A549 (cell line): ENCODE measurements at regions not wholly inside any gene's neighbourhood (a gene's known extent, or its start where the extent isn't known, plus 50 kb on each side); places are given as distances from the start of the nearest gene placed in this dataset.

Source experiments
- ATAC-seq, 2 experiments: fragments of 200-7000 bp in 1 of 2; fragments of >200 bp in 1 of 2; cut with Nextera tagmentation in 1 of 2; cut with Tn5 transposase in 1 of 2; 3 replicates each; pipeline versions ENCODE4 v1.8.0 to v1.9.1; 2018 to 2020; ENCODE audit warnings: mild to moderate bottlenecking in 1 of 2, moderate library complexity in 1 of 2
- CTCF ChIA-PET: fragments of 300-600 bp; sonication (Branson Sonifier 250); formaldehyde crosslinking; extraction: SDS; loops from one replicate; lab custom pipeline; 2021; ENCODE audit warnings: antibody characterized with exemption, inconsistent platforms; lab: Yijun Ruan, JAX
- POLR2A ChIA-PET: fragments of 350-600 bp; formaldehyde crosslinking; extraction: SDS; loops from one replicate; lab custom pipeline; 2021; ENCODE audit warnings: antibody characterized with exemption, inconsistent platforms; lab: Yijun Ruan, JAX
- DNase-seq, 2 experiments: peaks; one replicate each; pipeline versions ENCODE4 v3.0.0 to v3.0.0-alpha.2; 2011 to 2016; ENCODE audit warnings: low read depth in 1 of 2, low spot score in 1 of 2
- FAIRE-seq: peaks from 2 replicates; lab custom pipeline; 2011; peaks lifted over from hg19 to GRCh38; lab: Jason Lieb, UNC
- H3K27ac ChIP-seq, 2 experiments: fragments of >200 bp; sonication (Bioruptor Twin); formaldehyde crosslinking; 3 replicates each; pipeline ENCODE4 v1.5.1; 2016 to 2017
- H3K4me1 ChIP-seq: fragments of >200 bp; sonication (Bioruptor Twin); formaldehyde crosslinking; 3 replicates; pipeline ENCODE4 v1.6.1; 2016
- H3K4me2 ChIP-seq: fragments of >200 bp; sonication (Bioruptor Twin); formaldehyde crosslinking; 3 replicates; pipeline ENCODE4 v1.6.1; 2016
- H3K4me3 ChIP-seq: fragments of >200 bp; sonication (Bioruptor Twin); formaldehyde crosslinking; 3 replicates; pipeline ENCODE4 v1.5.1; 2016
- H3K9me3 ChIP-seq: fragments of >200 bp; sonication (Bioruptor Twin); formaldehyde crosslinking; 3 replicates; pipeline ENCODE4 v1.6.1; 2016
- ATOH8 ChIP-seq: fragments of 250-450 bp; sonication (Bioruptor Pico); IDR thresholded peaks from 2 replicates; pipeline ENCODE4 v1.5.0; 2020; ENCODE audit warnings: low read depth, mild to moderate bottlenecking, moderate library complexity
- CBX2 ChIP-seq: fragments of 200-600 bp; sonication (generic); IDR thresholded peaks from 2 replicates; pipeline ENCODE4 v1.6.1; 2016; ENCODE audit warnings: low read depth, mild to moderate bottlenecking, borderline replicate concordance
- CBX8 ChIP-seq: fragments of 200-600 bp; sonication (generic); IDR thresholded peaks from 2 replicates; pipeline ENCODE4 v1.6.1; 2016
- CEBPB ChIP-seq, 2 experiments: fragments of >200 bp in 1 of 2; sonication (Bioruptor Twin) in 1 of 2; formaldehyde crosslinking in 1 of 2; IDR thresholded peaks; 2 replicates each; pipeline ENCODE4 v1.6.1; 2012 to 2016
- CHD2 ChIP-seq: fragments of 150-350 bp; IDR thresholded peaks from 2 replicates; pipeline ENCODE4 v1.6.1; 2014; ENCODE audit warnings: low read length; ENCODE audit not compliant: partially characterized antibody
- EHF ChIP-seq: fragments of 250-450 bp; sonication (Bioruptor Pico); IDR thresholded peaks from 2 replicates; pipeline ENCODE4 v1.5.0; 2020; ENCODE audit warnings: mild to moderate bottlenecking
- ELK1 ChIP-seq: fragments of 150-350 bp; IDR thresholded peaks from 2 replicates; pipeline ENCODE4 v1.6.1; 2014; ENCODE audit warnings: low read depth, mild to moderate bottlenecking, low read length
- FOSB ChIP-seq: fragments of 250-450 bp; sonication (Bioruptor Pico); IDR thresholded peaks from 2 replicates; pipeline ENCODE4 v1.5.0; 2020; ENCODE audit warnings: mild to moderate bottlenecking, moderate library complexity
- FOSL2 ChIP-seq, 2 experiments: fragments of 450-650 bp in 1 of 2; fragments of >200 bp in 1 of 2; sonication (Bioruptor Twin) in 1 of 2; formaldehyde crosslinking; IDR thresholded peaks; 2 replicates each; pipeline versions ENCODE4 v1.5.0 to v1.6.1; 2016 to 2020; ENCODE audit warnings: mild to moderate bottlenecking in 1 of 2, moderate library complexity in 1 of 2
- FOXS1 ChIP-seq: fragments of 250-450 bp; sonication (Bioruptor Pico); IDR thresholded peaks from 2 replicates; pipeline ENCODE4 v1.5.0; 2020; ENCODE audit warnings: mild to moderate bottlenecking, moderate library complexity
- HOXA7 ChIP-seq: fragments of 250-450 bp; sonication (Bioruptor Pico); IDR thresholded peaks from 2 replicates; pipeline ENCODE4 v1.5.0; 2020; ENCODE audit warnings: mild to moderate bottlenecking, moderate library complexity
- JUN ChIP-seq, 2 experiments: fragments of >200 bp; sonication (Bioruptor Twin); formaldehyde crosslinking; IDR thresholded peaks; 2 replicates in 1 of 2; 3 replicates in 1 of 2; pipeline ENCODE4 v1.6.1; 2016 to 2017
- JUNB ChIP-seq: fragments of >200 bp; sonication (Bioruptor Twin); formaldehyde crosslinking; IDR thresholded peaks from 2 replicates; pipeline ENCODE4 v1.6.1; 2016
- KDM1A ChIP-seq: fragments of 200-600 bp; sonication (generic); IDR thresholded peaks from 2 replicates; pipeline ENCODE4 v1.6.1; 2016; ENCODE audit warnings: low read depth, mild to moderate bottlenecking
- MAZ ChIP-seq: fragments of 150-350 bp; IDR thresholded peaks from 2 replicates; pipeline ENCODE4 v1.6.1; 2014; ENCODE audit warnings: antibody characterized with exemption, low read depth, low read length, borderline replicate concordance
- PHF8 ChIP-seq: fragments of 200-600 bp; sonication (generic); IDR thresholded peaks from 2 replicates; pipeline ENCODE4 v1.6.1; 2016; ENCODE audit warnings: low read depth, mild to moderate bottlenecking, antibody characterized with exemption, moderate library complexity, borderline replicate concordance
- POLR2A ChIP-seq: IDR thresholded peaks from 2 replicates; pipeline ENCODE4 v1.6.1; 2012; ENCODE audit warnings: mild to moderate bottlenecking, low read length
- POLR2AphosphoS2 ChIP-seq: conservative IDR thresholded peaks from 2 replicates; pipeline ENCODE4 v1.6.1; 2012; ENCODE audit warnings: low read length, improper control_type of control experiment, inconsistent platforms
- RARB ChIP-seq: fragments of 250-450 bp; sonication (Bioruptor Pico); IDR thresholded peaks from 2 replicates; pipeline ENCODE4 v1.8.0; 2021; ENCODE audit warnings: mild to moderate bottlenecking, moderate library complexity
- SMC3 ChIP-seq: fragments of >200 bp; sonication (Bioruptor Twin); formaldehyde crosslinking; IDR thresholded peaks from 3 replicates; pipeline ENCODE4 v1.6.1; 2018; ENCODE audit warnings: inconsistent platforms
- SREBF2 ChIP-seq: fragments of 450-650 bp; IDR thresholded peaks from 2 replicates; pipeline ENCODE4 v1.6.1; 2014; ENCODE audit warnings: mild to moderate bottlenecking, moderate library complexity
- TFCP2L1 ChIP-seq: fragments of 250-450 bp; sonication (Bioruptor Pico); IDR thresholded peaks from 2 replicates; pipeline ENCODE4 v1.5.0; 2021; ENCODE audit warnings: mild to moderate bottlenecking
- WGBS: methylation state at CpG from one replicate; pipeline ENCODE4 v1.1.6; 2017; ENCODE audit errors: missing lambda C conversion rate; 5-methylcytosine and 5-hydroxymethylcytosine counted together
- TF ChIP-seq, protein P1 (sequence below): fragments of 450-650 bp; IDR thresholded peaks from 2 replicates; pipeline ENCODE4 v1.6.1; 2014; ENCODE audit warnings: antibody characterized with exemption
- TF ChIP-seq, protein P2 (sequence below): fragments of >200 bp; sonication (Bioruptor Twin); formaldehyde crosslinking; IDR thresholded peaks from 2 replicates; pipeline ENCODE4 v1.6.1; 2016

DNA sequence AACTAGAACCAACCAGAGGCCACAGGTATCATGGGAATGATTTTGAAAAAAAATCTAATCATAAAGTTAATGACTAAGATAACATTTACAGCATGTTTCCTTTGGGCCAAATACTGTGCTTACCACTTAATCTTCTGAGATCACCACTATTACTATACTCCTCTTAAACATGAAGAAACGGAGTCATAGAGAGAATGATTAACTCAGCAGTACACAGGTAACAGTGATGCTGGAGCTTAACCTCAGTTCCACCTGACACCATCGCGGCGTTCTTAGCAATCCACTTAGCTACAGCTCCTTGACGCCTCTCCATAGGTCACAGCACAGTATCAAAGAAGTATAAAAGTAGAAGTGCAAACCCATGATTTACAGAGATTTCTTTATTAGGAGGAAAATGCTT is 592.6 kb upstream of the SLIT2 start:
- FAIRE-seq (no peak), DNase-seq (no peak)
- Histone ChIP-seq H3K4me1 (no peaks in the 10 kb centered on the region), H3K4me2 (no peak overlapping the region), H3K4me3 (no peak overlapping the region), H3K27ac (no peak overlapping the region)
- POLR2A ChIA-PET = no interaction called here
- CTCF ChIA-PET = no interaction called here
- 17% methylated on average over 5 of the region's 5 CpGs for WGBS
- TF ChIP-seq, protein P1, sequence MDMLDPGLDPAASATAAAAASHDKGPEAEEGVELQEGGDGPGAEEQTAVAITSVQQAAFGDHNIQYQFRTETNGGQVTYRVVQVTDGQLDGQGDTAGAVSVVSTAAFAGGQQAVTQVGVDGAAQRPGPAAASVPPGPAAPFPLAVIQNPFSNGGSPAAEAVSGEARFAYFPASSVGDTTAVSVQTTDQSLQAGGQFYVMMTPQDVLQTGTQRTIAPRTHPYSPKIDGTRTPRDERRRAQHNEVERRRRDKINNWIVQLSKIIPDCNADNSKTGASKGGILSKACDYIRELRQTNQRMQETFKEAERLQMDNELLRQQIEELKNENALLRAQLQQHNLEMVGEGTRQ = no peak
- no peak for TF ChIP-seq FOXS1
- no peak for TF ChIP-seq FOSL2 (IDR thresholded peaks at IDR 0.05)
- TF ChIP-seq FOSL2 (CRISPR knock-in tag; IDR thresholded peaks at IDR 0.05) = no peak
- no peak for TF ChIP-seq ATOH8 (CRISPR knock-in tag)
- TF ChIP-seq, protein P2, sequence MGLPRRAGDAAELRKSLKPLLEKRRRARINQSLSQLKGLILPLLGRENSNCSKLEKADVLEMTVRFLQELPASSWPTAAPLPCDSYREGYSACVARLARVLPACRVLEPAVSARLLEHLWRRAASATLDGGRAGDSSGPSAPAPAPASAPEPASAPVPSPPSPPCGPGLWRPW = no peak
- TF ChIP-seq CEBPB (IDR thresholded peaks at IDR 0.05) = no peak
- TF ChIP-seq TFCP2L1 (CRISPR knock-in tag) = no peak
- TF ChIP-seq HOXA7 (CRISPR knock-in tag) = no peak
- no peak for TF ChIP-seq POLR2AphosphoS2
- no peak for TF ChIP-seq EHF (CRISPR knock-in tag)
- TF ChIP-seq POLR2A = no peak
- TF ChIP-seq ELK1 = no peak
- TF ChIP-seq CBX8 = no peak
- TF ChIP-seq PHF8 = no peak
- TF ChIP-seq KDM1A = no peak
- no peak for TF ChIP-seq FOSB (CRISPR knock-in tag)
- TF ChIP-seq, all 56 proteins: peak for 0
- no peak for ATAC-seq
- H3K9me3 ChIP-seq = no peaks in the 10 kb centered on the region

GRCh38 chr4:19657856-19658255 is 593.8 kb upstream of the SLIT2 start:
- no peak overlapping the region for H3K27ac ChIP-seq
- ChIA-PET CTCF (no interaction called here), POLR2A (no interaction called here)
- no peak overlapping the region for H3K4me2 ChIP-seq
- no peak for FAIRE-seq
- H3K9me3 ChIP-seq = no peaks in the 10 kb centered on the region
- WGBS = 4% methylated on average over 3 of the region's 3 CpGs
- H3K4me1 ChIP-seq = no peaks in the 10 kb centered on the region
- DNase-seq = no peak
- no peak for TF ChIP-seq PHF8
- no peak for TF ChIP-seq SMC3
- no peak for TF ChIP-seq EHF (CRISPR knock-in tag)
- TF ChIP-seq MAZ = no peak
- TF ChIP-seq CHD2 = no peak
- TF ChIP-seq CBX2 = no peak
- no peak for TF ChIP-seq RARB
- no peak for TF ChIP-seq ELK1
- no peak for TF ChIP-seq SREBF2
- TF ChIP-seq ATOH8 (CRISPR knock-in tag) = no peak
- no peak for TF ChIP-seq JUN (IDR thresholded peaks at IDR 0.05)
- TF ChIP-seq FOSB (CRISPR knock-in tag) = no peak
- TF ChIP-seq JUNB = no peak
- no peak for ATAC-seq
- H3K4me3 ChIP-seq = no peak overlapping the region
